GM21737 (cell line): ENCODE measurements at regions not wholly inside any gene's neighbourhood (a gene's known extent, or its start where the extent isn't known, plus 50 kb on each side); places are given as distances from the start of the nearest gene placed in this dataset.
A peak's percentile ranks its signal among the peaks of the same experiment; 100 is the strongest.

ENCODE experiments used
- ATAC-seq: cut with Tn5 transposase; IDR thresholded peaks from one replicate; pipeline ENCODE4 v1.9.1; 2021; ENCODE audit warnings: mild to moderate bottlenecking, moderate library complexity; ENCODE audit not compliant: unreplicated experiment

DNA sequence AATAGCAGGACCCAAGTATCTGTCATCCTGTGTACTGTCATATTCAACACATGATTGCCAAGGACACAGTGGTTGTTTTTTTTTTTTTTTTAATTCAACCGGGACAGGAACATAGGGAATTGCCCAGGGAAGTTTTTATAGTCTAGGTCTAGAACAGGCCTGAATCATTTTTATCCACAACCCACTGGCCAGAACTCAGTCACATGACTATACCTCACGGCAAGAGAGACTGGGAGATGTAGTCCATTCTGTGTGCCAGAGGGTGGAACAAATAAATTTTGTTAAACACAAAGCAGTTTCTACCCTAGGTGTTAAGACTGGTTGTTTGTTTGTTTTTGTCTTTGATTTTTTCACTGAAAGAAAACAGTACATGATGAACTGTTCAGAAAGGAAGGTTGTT lies 105.8 kb upstream of the SMARCA2 start:
- ATAC-seq = no peak

DNA sequence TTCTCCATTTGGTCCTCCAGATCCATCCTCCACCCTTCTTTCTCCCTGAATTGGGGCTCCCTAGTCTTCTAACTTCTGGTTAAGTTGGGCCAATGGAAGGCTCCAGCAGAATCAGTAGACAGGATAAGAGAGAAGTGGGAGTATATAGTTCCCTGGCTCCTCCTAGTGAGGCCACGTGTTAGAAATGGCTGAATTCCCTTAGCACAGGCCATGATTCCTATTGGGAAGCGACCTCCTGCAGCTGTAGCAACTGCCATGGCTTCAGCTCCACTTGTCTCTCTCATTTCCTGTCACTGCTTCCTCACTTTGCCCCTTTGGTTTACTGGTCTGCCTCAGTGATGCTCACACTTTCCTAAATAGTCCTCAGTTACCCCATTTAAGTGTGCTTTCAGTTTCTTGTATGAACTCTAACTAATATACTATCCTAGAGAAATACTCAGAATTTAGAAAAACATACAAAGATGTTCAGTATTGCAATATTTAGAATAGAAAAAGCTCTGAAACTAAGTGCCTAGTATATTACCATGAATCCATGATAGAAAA lies 104.8 kb upstream of the SMARCA2 start:
- ATAC-seq = no peak

DNA sequence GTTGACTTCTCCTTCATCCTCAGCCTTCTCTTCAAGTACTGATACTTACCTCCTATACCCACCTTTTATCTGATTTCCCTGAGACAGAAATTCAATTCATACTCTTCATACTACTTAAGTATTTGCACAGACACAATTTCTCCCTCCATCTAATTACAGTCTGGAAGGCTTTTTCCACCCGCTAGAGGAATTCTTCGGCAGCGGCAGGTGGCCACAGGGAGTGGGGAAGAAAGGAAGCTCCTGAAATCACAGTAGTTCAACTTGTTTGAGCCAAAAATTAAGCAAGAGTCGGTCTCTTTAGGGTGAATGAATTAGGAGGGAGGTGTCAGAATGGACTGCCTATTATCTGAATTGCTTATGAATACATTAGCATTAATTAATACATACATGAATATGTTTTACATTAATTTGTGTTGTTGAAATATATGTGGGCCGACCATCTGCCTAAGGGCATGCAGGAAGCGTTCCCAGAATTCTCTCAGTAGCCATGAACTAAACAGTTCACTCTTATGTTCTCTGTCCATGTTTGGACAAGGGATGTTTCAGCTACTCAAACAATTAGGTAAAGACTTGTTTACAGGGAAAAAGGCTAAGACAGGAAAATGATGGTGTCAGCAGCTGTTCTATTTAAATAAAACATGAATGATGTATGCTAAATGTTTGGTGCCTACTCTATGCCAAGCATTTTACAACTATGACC lies 101.4 kb upstream of the SMARCA2 start:
- no peak for ATAC-seq

DNA sequence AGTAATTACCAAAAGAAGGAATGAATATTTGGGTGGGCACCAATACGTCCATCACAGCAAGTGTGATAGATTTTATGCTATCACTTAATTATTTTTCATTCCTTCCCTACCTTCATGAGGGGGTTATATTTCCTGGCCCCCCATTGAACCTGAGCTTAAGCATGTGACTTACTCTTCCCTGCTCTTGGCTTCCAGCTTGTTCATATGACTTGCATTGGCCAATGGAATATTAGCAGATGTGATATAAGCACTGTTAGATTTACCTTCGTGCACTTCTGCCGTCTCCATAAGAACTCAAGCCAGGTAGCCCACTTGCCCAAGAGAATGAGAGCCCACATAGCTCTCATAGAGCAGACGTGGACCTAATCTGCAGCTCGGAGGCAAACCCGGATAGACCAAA lies 99.1 kb upstream of the SMARCA2 start:
- no peak for ATAC-seq

DNA sequence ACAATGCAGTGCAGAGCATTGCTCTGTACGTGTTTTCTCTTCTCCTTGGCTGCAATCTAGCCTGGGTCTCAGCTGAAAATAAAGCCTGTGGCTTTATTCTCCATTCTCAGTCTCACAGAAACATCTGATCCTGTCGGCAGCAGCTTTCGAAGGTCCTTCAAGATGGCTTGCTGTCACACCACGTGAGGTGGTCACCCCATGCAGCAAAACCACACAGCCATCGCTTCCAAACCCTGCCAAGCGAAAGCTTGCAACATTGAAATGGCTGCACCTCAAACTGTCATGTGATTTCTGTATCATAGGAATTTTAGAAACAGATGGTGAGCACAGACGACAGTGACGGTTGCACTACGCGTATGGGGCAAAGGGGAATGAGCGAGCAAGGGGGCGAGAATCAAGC lies 98.5 kb upstream of the SMARCA2 start:
- ATAC-seq = no peak

DNA sequence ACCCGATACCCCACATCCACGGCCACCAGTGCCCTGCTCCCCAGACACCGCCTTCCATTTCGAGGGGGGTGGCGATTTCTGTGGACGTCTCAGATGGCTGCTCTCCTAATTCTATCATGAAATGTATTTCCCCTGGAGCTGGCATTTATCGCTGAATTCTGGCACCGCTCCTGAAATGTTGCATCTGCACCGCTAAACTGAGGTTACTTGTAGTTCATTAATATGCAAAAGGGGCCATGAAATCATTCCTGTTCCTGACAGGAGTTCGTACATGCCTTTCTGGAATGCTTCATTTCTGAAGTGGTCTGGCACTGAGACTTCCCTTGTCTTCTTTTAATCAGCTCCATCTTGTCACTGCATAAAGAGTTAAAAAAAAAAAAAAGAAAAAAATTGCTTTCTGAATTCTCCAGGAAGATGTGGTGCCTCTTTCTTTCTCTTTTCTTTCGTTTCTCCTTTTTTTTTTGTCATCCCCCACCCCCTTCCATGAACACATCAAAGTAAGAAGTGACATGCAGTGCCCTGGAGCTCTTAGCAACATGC lies 97.7 kb upstream of the SMARCA2 start:
- no peak for ATAC-seq

DNA sequence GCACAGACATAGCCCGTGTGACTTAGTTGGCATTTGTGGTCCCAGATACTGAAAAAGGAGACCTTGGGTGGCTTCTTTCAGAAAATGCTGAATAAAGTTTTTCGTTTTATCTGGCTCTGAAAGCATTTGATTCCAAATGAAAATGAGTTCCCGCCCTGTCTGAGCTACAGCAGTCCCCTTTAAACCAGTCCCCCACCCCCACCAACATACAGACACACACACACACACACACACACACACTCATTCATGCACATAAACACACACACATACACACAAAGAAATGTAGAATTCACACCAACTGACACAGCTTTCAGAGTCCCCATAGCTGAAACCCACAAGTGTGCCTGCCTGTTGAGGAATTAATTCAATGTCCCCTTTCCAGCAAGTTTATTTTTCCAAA lies 97.0 kb upstream of the SMARCA2 start:
- ATAC-seq = no peak

DNA sequence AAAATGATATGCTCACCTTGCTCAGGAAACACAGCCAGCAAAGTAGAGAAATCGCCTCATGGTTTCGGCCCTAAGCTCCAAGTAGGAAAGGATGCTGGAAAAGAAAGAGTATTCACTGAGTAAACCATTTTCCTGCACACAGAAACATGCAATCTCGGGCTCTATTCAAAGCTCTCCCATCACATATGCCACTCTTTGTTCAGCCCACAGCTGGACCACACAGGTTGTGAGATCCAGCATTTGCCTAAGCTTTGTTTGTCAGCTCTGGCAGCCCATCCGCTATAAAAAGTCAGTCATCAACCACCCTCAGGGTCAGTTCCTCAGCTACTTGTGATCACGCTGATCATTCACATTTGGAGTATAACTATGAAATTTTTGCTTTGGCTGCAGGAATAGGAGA lies 96.5 kb upstream of the SMARCA2 start:
- ATAC-seq = no peak

DNA sequence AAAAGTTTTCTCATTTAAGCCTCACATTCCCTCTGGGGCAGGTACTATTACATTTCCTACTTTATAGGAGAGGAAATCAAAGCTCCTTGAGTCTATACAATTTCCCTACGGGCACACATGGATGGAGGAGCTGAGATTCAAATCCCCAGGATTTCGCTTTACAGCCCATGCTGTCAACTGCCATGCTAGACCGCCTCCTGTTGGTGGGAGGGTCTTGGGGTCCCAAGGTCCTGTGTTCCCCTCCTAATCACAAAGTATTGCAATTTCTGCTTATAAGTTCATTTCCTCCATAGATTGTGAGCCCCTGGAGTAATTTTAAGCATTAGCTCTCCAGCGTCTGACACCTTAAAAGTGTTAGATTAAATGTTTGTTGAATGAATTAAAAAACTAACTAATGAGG lies 95.9 kb upstream of the SMARCA2 start:
- no peak for ATAC-seq

DNA sequence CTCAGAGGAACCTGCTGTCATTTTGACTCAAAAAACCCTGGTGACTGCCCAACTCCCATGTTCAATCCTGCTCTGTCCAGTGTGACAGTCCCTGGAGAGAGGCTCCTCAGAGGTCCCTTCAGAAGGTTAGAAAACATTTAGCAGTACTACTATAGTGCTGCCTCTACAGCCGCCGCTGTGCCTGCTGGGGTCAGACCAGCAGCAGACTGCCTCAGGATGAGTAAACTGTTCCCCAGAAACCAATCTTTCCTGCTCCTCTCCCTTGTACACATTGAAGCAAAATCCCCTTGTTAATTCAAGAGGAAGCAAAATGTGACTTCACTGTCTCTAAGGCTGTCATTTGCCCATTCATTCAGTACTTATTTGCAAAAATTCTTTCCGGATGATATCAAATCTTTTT lies 94.8 kb upstream of the SMARCA2 start:
- no peak for ATAC-seq

DNA sequence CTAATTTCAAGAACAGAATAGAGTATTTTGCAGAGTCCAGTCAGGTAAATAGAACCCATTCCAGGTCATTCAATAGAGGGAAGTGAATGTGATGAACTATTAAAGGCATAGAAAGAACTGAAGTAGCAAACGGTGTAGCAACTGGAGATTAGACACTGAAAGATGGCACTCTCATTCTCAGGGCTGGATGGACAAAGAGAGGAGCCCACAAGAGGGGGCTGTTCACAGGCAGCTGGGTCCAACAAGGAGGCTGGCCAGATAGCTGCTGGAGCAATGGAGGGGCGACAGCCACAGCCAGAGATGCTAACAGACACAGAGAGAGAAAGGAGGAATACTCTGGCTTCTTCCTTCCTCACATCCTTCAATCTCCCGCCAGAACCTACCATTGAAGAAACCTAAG lies 93.1 kb upstream of the SMARCA2 start:
- ATAC-seq = no peak

DNA sequence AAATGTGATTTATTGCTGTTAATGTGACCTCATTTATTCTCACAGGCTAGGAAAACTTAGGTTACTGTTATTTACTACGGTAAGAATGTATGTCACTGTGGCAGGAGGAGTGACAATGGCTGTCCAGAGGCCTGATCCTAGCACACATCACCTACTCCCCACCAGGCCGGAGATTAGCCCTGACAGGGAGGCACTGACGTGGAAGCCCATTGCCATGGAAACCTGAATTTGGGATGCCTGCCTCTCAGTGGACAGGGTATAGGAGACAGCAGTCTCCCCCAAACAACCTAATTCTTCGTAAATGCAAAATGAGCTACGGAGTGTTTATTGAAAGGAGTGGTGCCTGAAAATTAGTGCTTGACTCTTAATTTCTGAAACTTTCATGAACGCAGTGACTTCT lies 87.6 kb upstream of the SMARCA2 start:
- ATAC-seq = no peak

DNA sequence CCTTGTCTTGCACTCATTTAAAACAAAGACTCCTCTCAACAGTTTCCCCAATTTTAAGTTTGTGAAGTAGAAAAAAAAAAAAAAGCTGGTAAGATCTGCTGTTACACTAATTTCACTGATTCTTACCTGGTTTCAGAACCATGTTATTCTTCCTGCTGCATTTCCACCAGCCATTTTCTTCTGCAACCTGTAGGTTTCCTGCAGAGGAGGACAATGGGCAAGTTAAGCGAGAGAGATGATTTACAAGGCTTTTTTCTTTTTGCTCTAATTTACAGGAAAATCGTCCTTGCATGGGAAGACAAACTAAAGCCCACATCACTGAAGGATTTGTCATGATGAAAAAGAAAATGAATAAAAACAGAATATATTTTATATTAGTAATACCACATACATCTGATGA lies 86.0 kb upstream of the SMARCA2 start:
- no peak for ATAC-seq

DNA sequence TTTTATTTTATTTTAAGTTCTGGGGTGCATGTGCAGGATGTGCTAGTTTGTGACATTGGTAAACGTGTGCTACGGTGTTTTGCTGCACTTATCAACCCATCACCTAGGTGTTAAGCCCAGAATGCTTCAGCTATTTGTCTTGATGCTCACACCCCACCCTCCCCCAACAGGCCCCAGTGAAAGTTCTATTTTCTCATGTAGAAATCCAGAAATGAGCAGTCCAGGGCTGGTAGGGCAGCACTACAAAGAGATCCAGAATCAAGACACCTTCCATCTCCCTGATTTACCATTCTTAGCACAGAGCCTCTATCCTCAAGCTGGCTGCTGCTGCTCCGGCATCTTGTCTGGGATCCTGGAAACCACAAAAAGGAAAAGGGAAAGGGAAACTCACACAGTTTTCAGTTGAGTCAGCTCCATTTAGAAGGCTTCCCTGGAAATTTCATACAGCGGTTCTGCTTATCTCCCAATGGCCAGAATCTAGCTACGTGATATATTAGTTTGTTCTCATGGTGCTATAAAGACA lies 85.4 kb upstream of the SMARCA2 start:
- ATAC-seq = peak; percentile 45

DNA sequence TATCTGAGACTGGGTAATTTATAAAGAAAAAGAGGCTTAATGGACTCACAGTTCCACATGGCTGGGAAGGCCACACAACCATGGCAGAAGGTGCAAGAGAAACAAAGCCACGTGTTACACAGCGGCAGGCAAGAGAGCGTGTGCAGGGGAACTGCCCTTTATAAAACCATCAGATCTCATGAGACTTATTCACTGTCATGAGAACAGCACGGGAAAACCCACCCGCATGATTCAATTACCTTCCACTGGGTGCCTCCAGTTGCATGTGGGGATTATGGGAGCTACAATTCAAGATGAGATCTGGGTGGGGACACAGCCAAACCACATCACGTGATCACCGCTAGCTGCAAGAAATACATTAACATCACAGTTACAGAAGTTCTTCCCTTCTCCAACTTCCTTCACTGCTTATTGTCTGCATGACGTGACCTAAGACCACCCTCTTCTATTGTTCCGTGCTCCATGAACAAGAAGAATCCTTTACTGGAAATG lies 84.9 kb upstream of the SMARCA2 start:
- ATAC-seq = peak; percentile 39

DNA sequence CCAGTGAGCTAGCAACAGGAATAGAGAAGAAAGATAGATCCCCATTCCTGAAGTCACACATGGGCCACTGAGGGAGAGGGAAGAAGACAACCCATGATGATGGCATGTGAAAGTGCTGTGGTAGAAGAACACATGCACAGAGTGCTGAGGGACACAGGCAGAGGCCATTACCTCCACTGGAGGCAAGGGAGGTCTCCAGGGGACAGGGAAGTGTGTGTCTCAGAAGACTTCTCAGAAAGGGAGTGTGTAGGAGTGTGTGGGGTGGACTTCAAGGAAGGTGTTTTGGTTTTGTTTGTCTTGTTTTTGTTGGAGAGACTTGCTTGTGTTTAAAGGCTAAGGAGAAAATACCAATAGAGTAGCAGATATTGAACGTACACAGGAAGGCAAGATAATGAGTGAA lies 77.0 kb upstream of the SMARCA2 start:
- peak; percentile 19 for ATAC-seq

DNA sequence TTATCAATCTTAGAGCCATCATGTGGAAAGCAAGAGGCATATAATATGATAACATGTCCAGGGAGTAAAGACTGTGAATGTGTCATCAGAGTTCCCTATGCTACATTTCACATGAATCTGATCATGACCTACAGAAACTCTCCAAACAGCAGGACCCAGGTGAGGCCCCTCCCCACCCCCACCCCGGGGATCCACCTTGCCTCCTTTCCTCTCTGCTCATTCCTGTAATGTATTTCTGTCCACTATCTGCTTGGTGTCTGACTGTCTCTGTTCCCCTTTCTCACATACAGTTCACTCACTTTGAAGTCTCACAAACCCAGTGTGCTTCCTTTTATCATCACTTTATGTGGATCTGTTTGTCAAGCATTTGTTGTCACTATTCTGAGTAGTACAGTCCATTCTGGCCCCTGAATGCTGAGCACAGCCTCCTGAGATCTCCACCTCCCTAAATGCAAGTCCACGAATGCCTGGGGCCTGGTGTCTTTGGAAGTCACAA lies 76.4 kb upstream of the SMARCA2 start:
- peak; percentile 64 for ATAC-seq

DNA sequence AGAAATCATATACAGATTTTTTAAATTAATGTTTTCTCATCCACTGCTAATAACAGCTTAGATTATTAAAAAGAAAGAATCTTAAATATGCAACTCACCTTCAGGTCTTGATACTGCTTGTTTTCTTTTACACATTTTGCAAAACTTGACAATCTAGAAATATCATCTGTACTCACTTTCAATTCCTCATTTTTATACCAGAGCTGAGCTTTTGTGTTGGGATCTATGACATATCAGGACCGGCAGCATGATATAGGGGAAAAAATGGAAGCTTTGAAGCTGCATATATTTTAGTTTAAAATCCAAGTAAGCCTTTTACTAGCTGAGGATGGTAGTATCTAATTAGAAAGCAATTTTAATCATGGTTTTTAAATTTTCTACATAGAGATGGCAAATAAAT lies 75.7 kb upstream of the SMARCA2 start:
- no peak for ATAC-seq

DNA sequence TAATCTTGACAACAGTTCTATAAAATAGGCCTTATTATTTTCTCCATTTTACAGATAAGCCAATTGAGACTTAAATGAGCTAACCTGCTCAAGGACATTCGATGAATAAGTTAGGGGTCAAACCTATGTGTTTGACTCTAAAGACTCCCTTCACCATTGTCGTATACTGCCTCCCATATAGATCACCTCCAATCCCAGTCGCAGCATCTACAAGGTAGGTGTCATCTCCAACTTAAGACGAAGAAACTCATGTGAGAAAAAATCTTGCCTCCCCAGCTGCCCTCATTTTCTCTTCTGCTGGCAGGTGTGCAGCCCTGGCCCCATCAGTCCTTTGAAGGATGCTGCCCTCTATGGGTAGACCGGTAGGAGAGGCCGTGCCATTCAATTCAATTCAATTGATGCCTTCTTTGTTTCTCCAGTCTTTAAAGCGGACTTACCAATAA lies 75.2 kb upstream of the SMARCA2 start:
- peak; percentile 76 for ATAC-seq

DNA sequence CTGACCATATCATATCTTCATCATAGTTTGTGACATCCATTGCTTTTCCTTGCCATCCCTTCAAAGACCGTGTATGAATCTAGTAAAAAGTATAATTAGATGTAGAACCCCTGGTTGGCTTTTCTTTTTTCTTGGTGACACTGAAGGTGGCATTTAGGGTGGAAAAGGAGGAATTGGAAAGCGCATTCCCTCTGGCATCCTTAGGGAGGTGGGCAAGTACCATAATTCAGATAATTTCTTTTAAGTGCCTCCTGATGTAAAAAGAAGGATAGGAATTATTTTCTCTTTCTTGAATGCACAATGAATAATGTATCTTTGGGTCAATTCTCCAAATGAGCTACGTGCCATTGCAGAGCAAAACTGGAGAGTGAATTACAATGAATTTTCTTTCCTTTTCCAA lies 73.2 kb upstream of the SMARCA2 start:
- ATAC-seq = no peak

DNA sequence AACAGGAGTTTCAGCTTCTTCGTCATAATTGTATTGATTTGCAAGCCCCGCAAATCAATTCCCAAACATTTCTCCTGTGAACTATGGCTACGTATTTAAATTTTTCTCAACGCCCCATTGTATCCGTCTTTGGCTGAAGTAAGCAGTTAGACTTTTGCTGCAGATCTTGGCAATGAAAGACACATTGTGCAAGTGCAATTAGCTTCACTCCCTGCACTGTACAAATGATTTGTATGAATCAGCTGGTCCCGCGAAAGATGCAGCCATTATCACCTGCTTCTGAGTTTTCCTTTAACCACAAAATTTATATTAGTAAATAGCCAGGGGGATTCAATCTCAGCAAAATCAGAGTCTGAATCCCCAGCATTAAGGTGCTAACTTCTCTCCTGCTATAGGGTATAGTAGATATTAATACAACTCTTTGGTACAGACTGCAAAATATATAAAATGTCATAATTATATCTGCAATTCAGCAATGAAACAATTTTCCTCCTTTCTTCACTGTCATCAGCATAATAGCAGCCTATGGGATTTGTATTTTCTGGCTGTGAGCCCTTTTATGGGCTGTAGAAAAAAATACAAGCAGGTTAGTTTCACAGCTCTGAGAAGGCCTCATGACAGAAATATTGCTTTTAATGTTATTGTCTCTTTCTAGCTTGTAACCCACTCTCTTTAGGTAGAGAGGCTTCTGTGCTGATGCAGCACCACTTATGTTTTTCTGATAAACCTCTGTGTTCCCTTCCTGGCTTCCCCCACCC lies 68.4 kb upstream of the SMARCA2 start:
- ATAC-seq = no peak
